GM23338 (cell line): ENCODE measurements at regions not wholly inside any gene's neighbourhood (a gene's known extent, or its start where the extent isn't known, plus 50 kb on each side); places are given as distances from the start of the nearest gene placed in this dataset.

Source experiments
- ATAC-seq: fragments of 200-7000 bp; cut with Tn5 transposase; 3 replicates; pipeline ENCODE4 v1.9.1; 2020
- DNase-seq: peaks from one replicate; pipeline ENCODE4 v3.0.0-alpha.2; 2015; ENCODE audit warnings: low spot score
- H2AFZ ChIP-seq: fragments of 200-600 bp; sonication (generic); 2 replicates; pipeline ENCODE4 v1.8.0; 2016; ENCODE audit warnings: antibody characterized with exemption, mild to moderate bottlenecking, moderate library complexity
- H3F3A ChIP-seq: fragments of 200-600 bp; sonication (generic); replicated peaks from 2 replicates; pipeline ENCODE4 v1.8.0; 2017; ENCODE audit warnings: antibody characterized with exemption, mixed run types, low read depth
- H3K27ac ChIP-seq: fragments of 200-600 bp; sonication (generic); 2 replicates; pipeline ENCODE4 v1.6.1; 2016; ENCODE audit warnings: low read depth
- H3K27me3 ChIP-seq: fragments of 200-600 bp; sonication (generic); 2 replicates; pipeline ENCODE4 v1.8.0; 2016; ENCODE audit warnings: mild to moderate bottlenecking, mixed run types, moderate library complexity; ENCODE audit not compliant: insufficient read depth
- H3K36me3 ChIP-seq: fragments of 200-600 bp; sonication (generic); 2 replicates; pipeline ENCODE4 v1.8.0; 2016; ENCODE audit warnings: mild to moderate bottlenecking; ENCODE audit not compliant: insufficient read depth
- H3K4me1 ChIP-seq: fragments of 200-600 bp; sonication (generic); 2 replicates; pipeline ENCODE4 v1.8.0; 2016; ENCODE audit warnings: mild to moderate bottlenecking, moderate library complexity; ENCODE audit not compliant: insufficient read depth
- H3K4me2 ChIP-seq: fragments of 200-600 bp; sonication (generic); 2 replicates; pipeline ENCODE4 v1.7.1; 2017; ENCODE audit warnings: mixed run types
- H3K4me3 ChIP-seq: fragments of 200-600 bp; sonication (generic); 2 replicates; pipeline ENCODE4 v1.6.1; 2016; ENCODE audit warnings: mixed run types
- H3K79me2 ChIP-seq: fragments of 200-600 bp; sonication (generic); replicated peaks from 2 replicates; pipeline ENCODE4 v1.8.0; 2017; ENCODE audit warnings: mild to moderate bottlenecking; ENCODE audit not compliant: insufficient read depth
- H3K9me2 ChIP-seq: fragments of 200-600 bp; sonication (generic); 2 replicates; pipeline ENCODE4 v1.8.0; 2017; ENCODE audit not compliant: insufficient read depth
- H4K20me1 ChIP-seq: fragments of 200-600 bp; sonication (generic); replicated peaks from 2 replicates; pipeline ENCODE4 v1.8.0; 2017; ENCODE audit warnings: mild to moderate bottlenecking; ENCODE audit not compliant: insufficient read depth
- H3K27ac Mint-ChIP-seq: 2 replicates; pipeline ENCODE4 v1.8.0; 2020; ENCODE audit warnings: inconsistent platforms, mild to moderate bottlenecking, moderate library complexity, mixed read lengths
- H3K27me3 Mint-ChIP-seq: 3 replicates; pipeline ENCODE4 v1.8.0; 2022; ENCODE audit warnings: low read depth, mild to moderate bottlenecking, moderate library complexity, mixed read lengths, inconsistent platforms; ENCODE audit not compliant: insufficient read depth, poor library complexity
- H3K36me3 Mint-ChIP-seq: 3 replicates; pipeline ENCODE4 v1.8.0; 2021; ENCODE audit warnings: low read depth, mild to moderate bottlenecking, inconsistent platforms, moderate library complexity, mixed read lengths
- H3K4me1 Mint-ChIP-seq: 3 replicates; pipeline ENCODE4 v1.8.0; 2020; ENCODE audit warnings: mild to moderate bottlenecking, inconsistent platforms, mixed read lengths
- H3K4me3 Mint-ChIP-seq: 3 replicates; pipeline ENCODE4 v1.8.0; 2021; ENCODE audit warnings: moderate library complexity, mild to moderate bottlenecking, inconsistent platforms, mixed read lengths
- H3K9me3 Mint-ChIP-seq: 3 replicates; pipeline ENCODE4 v1.8.0; 2020; ENCODE audit warnings: moderate library complexity, mild to moderate bottlenecking, inconsistent platforms, mixed read lengths
- CREB1 ChIP-seq: fragments of 250-450 bp; sonication (Bioruptor Pico); IDR thresholded peaks from 2 replicates; pipeline ENCODE4 v1.5.0; 2020; ENCODE audit warnings: low read depth, mild to moderate bottlenecking, moderate library complexity
- CTCF ChIP-seq, 2 experiments: fragments of 200-600 bp in 1 of 2; sonication (generic) in 1 of 2; conservative IDR thresholded peaks; 2 replicates each; pipeline versions ENCODE4 v1.5.1 to v1.6.1; 2016 to 2017; ENCODE audit warnings: antibody characterized with exemption in 2 of 2, low read depth in 2 of 2, mild to moderate bottlenecking in 2 of 2, moderate library complexity in 1 of 2
- ETS1 ChIP-seq: IDR thresholded peaks from 2 replicates; pipeline ENCODE4 v1.6.1; 2016; ENCODE audit warnings: antibody characterized with exemption
- EZH2 ChIP-seq: fragments of 200-600 bp; sonication (generic); IDR thresholded peaks from one replicate; pipeline ENCODE4 v1.8.0; 2017; ENCODE audit warnings: antibody characterized with exemption, mild to moderate bottlenecking, low read depth; ENCODE audit not compliant: unreplicated experiment
- EZH2phosphoT487 ChIP-seq: fragments of 200-600 bp; sonication (generic); IDR thresholded peaks from one replicate; pipeline ENCODE4 v1.8.1; 2018; ENCODE audit warnings: antibody characterized with exemption; ENCODE audit not compliant: unreplicated experiment
- JUNB ChIP-seq: IDR thresholded peaks from one replicate; pipeline ENCODE4 v1.6.1; 2016; ENCODE audit warnings: antibody characterized with exemption; ENCODE audit not compliant: unreplicated experiment
- NANOG ChIP-seq: IDR thresholded peaks from 2 replicates; pipeline ENCODE4 v1.6.1; 2016; ENCODE audit warnings: antibody characterized with exemption, borderline replicate concordance
- POLR2AphosphoS5 ChIP-seq: IDR thresholded peaks from 2 replicates; pipeline ENCODE4 v1.6.1; 2016; ENCODE audit warnings: antibody characterized with exemption, low read depth
- REST ChIP-seq: IDR thresholded peaks from one replicate; pipeline ENCODE4 v1.6.1; 2018; ENCODE audit warnings: antibody characterized with exemption; ENCODE audit not compliant: unreplicated experiment
- STAT1 ChIP-seq: IDR thresholded peaks from one replicate; pipeline ENCODE4 v1.6.1; 2016; ENCODE audit warnings: antibody characterized with exemption; ENCODE audit not compliant: unreplicated experiment
- ZNF114 ChIP-seq: fragments of 250-450 bp; sonication (Bioruptor Pico); IDR thresholded peaks from 2 replicates; pipeline ENCODE4 v1.5.0; 2020; ENCODE audit warnings: mild to moderate bottlenecking, moderate library complexity
- ZNF331 ChIP-seq: fragments of 250-450 bp; sonication (Bioruptor Pico); IDR thresholded peaks from 2 replicates; pipeline ENCODE4 v1.5.0; 2020; ENCODE audit warnings: low read depth, mild to moderate bottlenecking, moderate library complexity
- ZNF462 ChIP-seq: fragments of 250-450 bp; sonication (Bioruptor Pico); IDR thresholded peaks from 2 replicates; pipeline ENCODE4 v1.5.0; 2020; ENCODE audit warnings: mild to moderate bottlenecking, moderate library complexity

- TF ChIP-seq CREB1, result no peak
- no peak for TF ChIP-seq ZNF331
- TF ChIP-seq POLR2AphosphoS5, result no peak
- no peak for TF ChIP-seq ETS1
- TF ChIP-seq ZNF114, result no peak
- TF ChIP-seq CTCF (conservative IDR thresholded peaks at IDR 0.05; ENCODE audit: low read depth in 2 of 2), result no peak
- no peak for TF ChIP-seq STAT1
- no peak for TF ChIP-seq ZNF462 (CRISPR knock-in tag)
- no peak for TF ChIP-seq NANOG
- no peak for TF ChIP-seq JUNB
- no peak for TF ChIP-seq EZH2phosphoT487
- TF ChIP-seq REST, result no peak
- no peak for TF ChIP-seq EZH2
- Mint-ChIP-seq H3K9me3 (no peaks in the 10 kb centered on the region), H3K27me3 (peaks cover 3% of the 10 kb centered on the region), H3K27ac (no peak overlapping the region), H3K4me1 (peaks cover 6% of the 10 kb centered on the region), H3K36me3 (no peaks in the 10 kb centered on the region), H3K4me3 (no peak overlapping the region)
- no peaks in the 10 kb centered on the region for H3K27me3 ChIP-seq
- no peaks in the 10 kb centered on the region for H4K20me1 ChIP-seq
- H2AFZ ChIP-seq, result no peak overlapping the region
- DNase-seq, result no peak
- H3F3A ChIP-seq, result no peaks in the 10 kb centered on the region
- no peak overlapping the region for H3K4me3 ChIP-seq
- no peaks in the 10 kb centered on the region; the same call in 1 of the 2 replicates for H3K4me1 ChIP-seq
- no peaks in the 10 kb centered on the region for H3K36me3 ChIP-seq
- H3K4me2 ChIP-seq, result no peak overlapping the region
- no peak overlapping the region for H3K27ac ChIP-seq
- ATAC-seq, result no peak
- 0 out of 2 replicates have a peak, but pooled peaks cover 3% of the 10 kb centered on the region for H3K9me2 ChIP-seq
- no peaks in the 10 kb centered on the region for H3K79me2 ChIP-seq
These were observed 369.6 kb upstream of the RGMA start for GRCh38 chr15:93458597-93458996.
